HEK293 (cell line): ENCODE measurements at regions not wholly inside any gene's neighbourhood (a gene's known extent, or its start where the extent isn't known, plus 50 kb on each side); places are given as distances from the start of the nearest gene placed in this dataset.

Experiments used
- CTCF ChIA-PET: fragments of 350-600 bp; formaldehyde crosslinking; extraction: SDS; loops from one replicate; lab custom pipeline; 2021; ENCODE audit warnings: antibody characterized with exemption; lab: Yijun Ruan, JAX
- POLR2A ChIA-PET: fragments of 300-600 bp; formaldehyde crosslinking; extraction: SDS; loops from one replicate; lab custom pipeline; 2020; ENCODE audit warnings: antibody characterized with exemption, inconsistent platforms; lab: Yijun Ruan, JAX
- H3K27ac ChIP-seq: fragments of 200-500 bp; sonication (Bioruptor generic); 2 replicates; pipeline ENCODE4 v1.5.1; 2014; ENCODE audit warnings: low read depth, low read length, control low read depth, inconsistent platforms; ENCODE audit errors: extremely low read depth
- H3K36me3 ChIP-seq, 2 experiments: fragments of 200-500 bp in 1 of 2; sonication (Bioruptor generic) in 1 of 2; 1 replicate in 1 of 2; 2 replicates in 1 of 2; pipeline ENCODE4 v1.5.1; 2014 to 2017; ENCODE audit warnings: inconsistent platforms in 2 of 2, low read length in 2 of 2; ENCODE audit not compliant: control insufficient read depth in 2 of 2, insufficient read depth in 1 of 2
- H3K4me1 ChIP-seq: fragments of 200-500 bp; sonication (Bioruptor generic); 2 replicates; pipeline ENCODE4 v1.5.1; 2014; ENCODE audit warnings: mild to moderate bottlenecking, low read length, inconsistent platforms; ENCODE audit not compliant: control insufficient read depth, insufficient read depth
- H3K4me3 ChIP-seq: 2 replicates; pipeline ENCODE4 v1.5.1; 2011; ENCODE audit warnings: low read depth, mild to moderate bottlenecking, control low read depth, low read length, moderate library complexity
- H3K9me3 ChIP-seq: fragments of 200-500 bp; sonication (Bioruptor generic); 2 replicates; pipeline ENCODE4 v1.5.1; 2014; ENCODE audit warnings: low read depth, low read length, inconsistent platforms; ENCODE audit not compliant: control insufficient read depth, insufficient read depth
- KLF9 ChIP-seq: fragments of 450-650 bp; formaldehyde crosslinking; IDR thresholded peaks from 2 replicates; pipeline ENCODE4 v1.5.1; 2016; ENCODE audit warnings: missing biosample characterization, missing genetic modification characterization, low read depth
- PBX3 ChIP-seq: sonication (generic); formaldehyde crosslinking; IDR thresholded peaks from 2 replicates; pipeline ENCODE4 v1.8.1; 2022; ENCODE audit warnings: mild to moderate bottlenecking, moderate library complexity, missing genetic modification reagents
- RBAK ChIP-seq: fragments of 450-650 bp; formaldehyde crosslinking; IDR thresholded peaks from 2 replicates; pipeline ENCODE4 v1.5.1; 2016; ENCODE audit warnings: missing biosample characterization, missing genetic modification characterization
- REST ChIP-seq: fragments of 450-650 bp; formaldehyde crosslinking; IDR thresholded peaks from 2 replicates; pipeline ENCODE4 v1.5.1; 2016; ENCODE audit warnings: missing biosample characterization, missing genetic modification characterization
- SCRT2 ChIP-seq: fragments of 450-650 bp; formaldehyde crosslinking; IDR thresholded peaks from 2 replicates; pipeline ENCODE4 v1.5.1; 2016; ENCODE audit warnings: missing biosample characterization, missing genetic modification characterization
- TRIM28 ChIP-seq: IDR thresholded peaks from 2 replicates; pipeline ENCODE4 v1.6.1; 2011; ENCODE audit warnings: low read length, control low read depth, borderline replicate concordance
- TSHZ1 ChIP-seq: fragments of 450-650 bp; formaldehyde crosslinking; IDR thresholded peaks from 2 replicates; pipeline ENCODE4 v1.5.1; 2016; ENCODE audit warnings: missing biosample characterization, missing genetic modification characterization, borderline replicate concordance
- ZBTB11 ChIP-seq: fragments of 450-650 bp; formaldehyde crosslinking; conservative IDR thresholded peaks from 2 replicates; pipeline ENCODE4 v1.5.1; 2016; ENCODE audit warnings: low read depth, missing biosample characterization, missing genetic modification characterization
- ZFHX2 ChIP-seq: fragments of 450-650 bp; formaldehyde crosslinking; conservative IDR thresholded peaks from 2 replicates; pipeline ENCODE4 v1.5.1; 2016; ENCODE audit warnings: missing biosample characterization, missing genetic modification characterization
- ZNF148 ChIP-seq: fragments of 450-650 bp; formaldehyde crosslinking; IDR thresholded peaks from 2 replicates; pipeline ENCODE4 v1.5.0; 2017; ENCODE audit warnings: missing biosample characterization, missing genetic modification characterization, borderline replicate concordance
- ZNF174 ChIP-seq: fragments of 450-650 bp; formaldehyde crosslinking; IDR thresholded peaks from 2 replicates; pipeline ENCODE4 v1.5.0; 2017; ENCODE audit warnings: missing biosample characterization, mild to moderate bottlenecking, missing genetic modification characterization
- ZNF23 ChIP-seq: fragments of 450-650 bp; formaldehyde crosslinking; IDR thresholded peaks from 2 replicates; pipeline ENCODE4 v1.5.1; 2016; ENCODE audit warnings: missing biosample characterization, missing genetic modification characterization, borderline replicate concordance
- ZNF266 ChIP-seq: fragments of 450-650 bp; formaldehyde crosslinking; IDR thresholded peaks from 2 replicates; pipeline ENCODE4 v1.5.1; 2016; ENCODE audit warnings: missing biosample characterization, missing genetic modification characterization, low read depth
- ZNF529 ChIP-seq: fragments of 450-650 bp; formaldehyde crosslinking; IDR thresholded peaks from 2 replicates; pipeline ENCODE4 v1.5.1; 2017; ENCODE audit warnings: missing genetic modification characterization, missing biosample characterization; ENCODE audit not compliant: insufficient replicate concordance
- ZNF645 ChIP-seq: fragments of 450-650 bp; formaldehyde crosslinking; IDR thresholded peaks from 2 replicates; pipeline ENCODE4; 2016; ENCODE audit warnings: missing biosample characterization, missing genetic modification characterization
- ZNF843 ChIP-seq: fragments of 450-650 bp; formaldehyde crosslinking; IDR thresholded peaks from 2 replicates; pipeline ENCODE4 v1.5.1; 2016; ENCODE audit warnings: missing biosample characterization, missing genetic modification characterization

- TF ChIP-seq ZNF645 (tag by site-specific recombination), result no peak
- TF ChIP-seq REST (tag by site-specific recombination), result no peak
- no peak for TF ChIP-seq ZNF529 (tag by site-specific recombination)
- no peak for TF ChIP-seq RBAK (tag by site-specific recombination)
Observed at GRCh38 chr2:56571074-56571473, 387.3 kb downstream of the CCDC85A start (continued).

GRCh38 chr2:56576001-56576400 lies 392.2 kb downstream of the CCDC85A start:
- no peak overlapping the region for H3K4me3 ChIP-seq
- POLR2A ChIA-PET, result no interaction called here
- no peaks in the 10 kb centered on the region for H3K4me1 ChIP-seq
- no peak overlapping the region for H3K27ac ChIP-seq
- no peaks in the 10 kb centered on the region for H3K9me3 ChIP-seq
- CTCF ChIA-PET, result interaction anchor here (0.7 kb wide), 1 partner anchor 1134 kb away, joined by 3 read pairs; no protein-coding TSS in a partner anchor
- no peak for TF ChIP-seq ZNF23
- TF ChIP-seq ZNF174 (tag by site-specific recombination), result no peak
- TF ChIP-seq ZNF843, result no peak
- TF ChIP-seq ZFHX2 (tag by site-specific recombination), result no peak
- TF ChIP-seq KLF9 (tag by site-specific recombination), result no peak
- no peak for TF ChIP-seq ZNF266 (tag by site-specific recombination)
- no peak for TF ChIP-seq ZBTB11 (tag by site-specific recombination)
- TF ChIP-seq TRIM28, result no peak
- no peak for TF ChIP-seq ZNF148 (tag by site-specific recombination)
- TF ChIP-seq, all 188 proteins: peak for 0
- no peaks in the 10 kb centered on the region for H3K36me3 ChIP-seq

- H3K27ac ChIP-seq, result no peak overlapping the region
- H3K36me3 ChIP-seq, result no peaks in the 10 kb centered on the region
- CTCF ChIA-PET, result no interaction called here
- POLR2A ChIA-PET, result no interaction called here
- H3K4me3 ChIP-seq, result no peak overlapping the region
- H3K4me1 ChIP-seq, result no peaks in the 10 kb centered on the region
- TF ChIP-seq TSHZ1 (tag by site-specific recombination) (no peak), SCRT2 (tag by site-specific recombination) (peak; percentile 60), PBX3 (CRISPR knock-in tag) (no peak)
- no peaks in the 10 kb centered on the region for H3K9me3 ChIP-seq
Observed at GRCh38 chr2:56580242-56580641, 396.5 kb downstream of the CCDC85A start.
